Stimulated activated CD8-positive, alpha-beta memory T cell treated with anti-CD3 and anti-CD28 coated beads, Interleukin-15, amount 100 ng/mL, for 4 hours (primary cell): ENCODE measurements at regions not wholly inside any gene's neighbourhood (a gene's known extent, or its start where the extent isn't known, plus 50 kb on each side); places are given as distances from the start of the nearest gene placed in this dataset.

Experiments used
- DNase-seq, 2 donors: peaks; one replicate each; pipeline ENCODE4 v3.0.0-alpha.2; 2020; ENCODE audit warnings: low read depth in 2 of 2

DNA sequence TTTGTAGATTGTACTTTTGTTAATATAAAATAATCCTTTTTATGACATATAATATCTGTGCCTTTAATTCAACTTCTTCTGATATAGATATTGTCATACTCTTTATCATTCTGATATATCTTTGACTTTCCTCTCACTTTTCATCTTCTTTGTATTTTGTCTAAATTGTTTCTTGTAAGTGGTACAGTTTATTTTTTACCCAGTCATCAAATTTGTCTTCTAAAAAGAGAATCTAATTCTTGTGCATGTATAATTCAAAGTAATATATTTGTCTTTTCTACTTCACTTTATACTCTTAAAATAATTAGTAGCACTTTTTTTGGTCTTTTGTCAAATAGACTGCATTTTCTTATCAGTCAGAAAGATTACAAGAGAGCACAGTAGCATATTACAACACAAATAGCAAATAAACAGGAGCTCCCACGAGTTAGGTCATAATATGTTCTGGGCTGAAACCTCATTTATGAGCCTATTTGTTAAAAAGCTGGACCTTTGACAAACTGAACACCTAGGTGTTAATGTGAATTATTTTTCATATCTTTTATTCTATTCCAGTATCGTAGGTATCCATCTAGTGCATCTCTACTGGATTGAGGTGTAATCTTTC lies 379.7 kb upstream of the B3GALT2 start:
- no peak for DNase-seq

DNA sequence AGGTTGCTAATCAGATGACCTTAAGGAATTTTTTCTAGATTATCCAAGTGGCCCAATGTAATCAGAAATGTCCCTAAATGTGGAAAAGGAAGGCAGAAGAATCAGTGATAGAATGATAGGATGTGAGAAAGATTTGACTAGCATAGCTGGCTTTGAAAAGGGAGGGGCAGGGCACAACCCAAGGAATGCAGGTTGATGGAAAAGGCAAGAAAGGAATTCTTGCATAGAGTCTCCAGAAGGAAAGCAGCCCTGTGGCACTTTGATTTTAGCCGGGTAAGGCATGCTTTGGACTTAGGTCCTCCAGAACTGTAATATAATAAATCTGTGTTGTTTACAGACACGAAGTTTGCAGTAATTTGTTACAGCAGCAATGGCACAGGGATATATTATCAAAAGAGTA lies 375.7 kb upstream of the B3GALT2 start:
- no peak for DNase-seq

DNA sequence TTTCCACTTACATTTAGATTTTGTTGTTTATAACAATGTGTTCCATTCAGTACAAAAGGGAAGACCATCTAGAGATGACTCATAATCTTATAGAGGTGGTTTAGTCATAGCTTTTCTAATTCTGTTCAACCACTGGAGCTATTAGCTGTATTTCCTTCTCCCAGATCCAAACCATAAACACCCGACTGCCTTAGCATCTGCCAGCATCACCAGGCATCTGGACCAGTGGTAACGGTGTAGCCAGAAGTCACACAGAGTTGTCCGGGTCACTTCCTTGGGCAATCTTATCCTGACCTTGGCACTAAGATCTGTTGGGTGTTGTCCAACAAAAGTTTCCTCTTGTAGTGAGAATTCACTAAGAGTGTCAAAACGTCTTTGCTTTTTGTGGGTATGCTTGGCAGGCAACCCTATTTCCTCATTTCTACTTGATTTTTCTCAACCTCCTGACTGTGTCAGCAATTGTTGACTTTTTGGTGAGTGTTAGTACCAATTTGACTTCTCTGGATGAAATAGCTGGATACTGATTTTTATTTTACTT lies 372.1 kb upstream of the B3GALT2 start:
- DNase-seq, result no peak

- DNase-seq, result no peak
Observed at GRCh38 chr1:193555662-193556441, 369.4 kb upstream of the B3GALT2 start.

DNA sequence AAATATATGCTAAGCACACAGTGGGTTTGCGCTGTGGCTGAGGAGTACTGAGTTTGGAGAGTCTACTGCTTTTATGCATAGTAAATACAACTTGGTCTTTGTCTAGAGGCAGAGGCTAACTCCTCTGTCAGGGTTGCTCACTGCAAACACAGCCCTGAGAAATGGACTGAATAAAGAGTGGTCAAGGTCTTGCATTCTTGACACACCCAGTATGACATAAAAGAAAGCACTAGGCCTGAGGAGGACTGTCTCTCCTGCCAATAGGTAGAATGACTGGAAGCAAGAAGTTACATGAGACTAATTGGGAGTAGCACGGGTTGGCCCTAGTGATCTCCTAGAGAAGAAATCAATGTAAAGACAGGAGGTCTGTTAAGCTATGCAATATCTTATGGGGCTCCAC lies 367.2 kb upstream of the B3GALT2 start:
- DNase-seq, result no peak

DNA sequence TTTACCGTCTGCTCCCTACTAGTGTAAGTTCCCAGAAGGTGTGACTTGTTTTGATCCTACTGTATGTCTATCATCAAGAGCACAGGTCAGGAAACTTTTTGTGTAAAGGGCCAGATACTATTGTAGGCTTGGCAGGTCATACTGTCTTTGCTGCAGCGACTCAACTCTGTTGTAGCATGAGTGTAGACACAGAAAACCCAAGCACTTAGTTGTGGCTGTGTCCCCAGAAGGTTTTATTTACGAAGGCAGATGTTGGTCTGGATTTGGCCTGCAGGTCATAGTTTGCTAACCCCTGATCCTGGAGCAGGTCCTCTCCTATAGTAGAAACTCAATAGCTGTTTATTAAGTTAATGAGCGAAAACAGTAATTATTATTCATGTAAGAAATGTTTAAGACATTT lies 365.9 kb upstream of the B3GALT2 start:
- DNase-seq, result no peak

DNA sequence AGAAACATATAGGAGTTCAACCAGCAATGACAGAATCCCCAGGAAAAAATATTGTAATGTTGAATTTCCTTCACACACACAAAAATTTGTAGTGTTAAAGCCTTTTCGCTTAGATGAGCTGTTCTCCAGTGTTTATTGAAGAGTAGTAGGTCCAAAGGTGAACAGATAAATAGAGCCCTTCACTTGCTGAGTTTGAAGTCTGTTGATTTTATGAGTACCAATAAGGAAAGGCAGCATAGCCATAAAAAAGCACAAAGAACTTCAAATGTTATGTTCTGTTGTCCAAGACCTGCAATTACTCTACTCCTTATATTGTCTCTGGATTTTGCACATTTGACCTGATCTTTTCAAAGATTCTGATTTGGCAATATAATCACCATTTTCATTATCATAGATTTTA lies 362.7 kb upstream of the B3GALT2 start:
- DNase-seq, result no peak

- no peak for DNase-seq
Observed at GRCh38 chr1:193545171-193545570, 358.8 kb upstream of the B3GALT2 start.

DNA sequence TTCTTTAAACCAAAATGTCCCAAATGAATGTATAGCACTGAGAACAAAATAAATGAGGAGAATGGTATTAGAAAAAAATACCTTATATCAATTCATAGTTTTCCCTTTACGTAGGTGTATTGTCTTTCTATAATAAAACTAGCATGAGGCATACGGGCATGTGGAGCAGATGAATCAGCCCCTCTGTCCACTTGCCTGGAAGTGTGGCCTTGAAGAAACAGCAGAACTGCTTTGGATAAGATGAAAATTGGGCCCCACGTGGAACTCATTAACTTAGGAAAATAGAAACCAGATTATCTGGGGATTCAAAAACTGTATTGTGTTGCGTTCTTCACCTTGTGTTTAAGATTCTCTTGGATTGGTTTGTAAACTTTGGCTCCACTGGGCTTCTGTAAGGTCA lies 356.8 kb upstream of the B3GALT2 start:
- no peak for DNase-seq

GRCh38 chr1:193542690-193543089 lies 356.3 kb upstream of the B3GALT2 start:
- no peak for DNase-seq

DNA sequence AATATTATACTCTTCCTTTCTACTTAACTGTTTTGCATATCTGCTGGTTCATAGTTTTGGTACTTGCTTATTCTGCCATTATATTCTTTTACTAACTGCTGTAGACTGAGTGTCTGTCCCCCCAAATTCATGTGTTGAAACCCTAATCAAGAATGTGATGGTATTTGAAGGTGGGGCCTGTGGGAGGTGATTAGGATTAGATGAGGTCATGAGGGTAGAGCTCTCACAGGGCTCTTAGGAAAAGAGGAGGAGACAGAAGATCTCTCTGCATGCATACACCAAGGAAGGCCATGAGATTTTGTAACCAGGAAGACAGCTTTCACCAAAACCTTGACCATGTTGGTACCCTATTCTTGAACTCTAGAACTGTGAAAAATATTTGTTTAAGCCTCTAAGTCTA lies 354.1 kb upstream of the B3GALT2 start:
- DNase-seq, result no peak

GRCh38 chr1:193539731-193540459 lies 353.5 kb upstream of the B3GALT2 start:
- DNase-seq, result no peak

GRCh38 chr1:193538680-193539079 lies 352.3 kb upstream of the B3GALT2 start:
- no peak for DNase-seq

DNA sequence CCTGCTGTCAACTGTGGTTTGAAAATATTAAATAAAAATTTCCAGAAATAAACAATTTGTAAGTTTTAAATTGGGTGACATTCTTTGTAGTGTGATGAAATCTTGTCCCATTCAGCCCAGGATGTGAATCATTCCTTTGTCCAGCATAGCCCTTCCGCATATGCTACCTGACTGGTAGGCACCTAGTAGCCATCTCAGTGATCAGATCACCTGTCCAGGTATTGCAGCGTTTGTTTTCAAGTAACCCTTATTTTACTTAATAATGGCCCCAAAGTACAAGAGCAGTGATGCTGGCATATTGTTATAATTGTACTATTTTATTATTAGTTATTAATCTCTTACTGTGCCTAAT lies 351.6 kb upstream of the B3GALT2 start:
- DNase-seq, result no peak

GRCh38 chr1:193537266-193538002 lies 351.0 kb upstream of the B3GALT2 start:
- peak in 1 of 2 donors; percentile 53 for DNase-seq

DNA sequence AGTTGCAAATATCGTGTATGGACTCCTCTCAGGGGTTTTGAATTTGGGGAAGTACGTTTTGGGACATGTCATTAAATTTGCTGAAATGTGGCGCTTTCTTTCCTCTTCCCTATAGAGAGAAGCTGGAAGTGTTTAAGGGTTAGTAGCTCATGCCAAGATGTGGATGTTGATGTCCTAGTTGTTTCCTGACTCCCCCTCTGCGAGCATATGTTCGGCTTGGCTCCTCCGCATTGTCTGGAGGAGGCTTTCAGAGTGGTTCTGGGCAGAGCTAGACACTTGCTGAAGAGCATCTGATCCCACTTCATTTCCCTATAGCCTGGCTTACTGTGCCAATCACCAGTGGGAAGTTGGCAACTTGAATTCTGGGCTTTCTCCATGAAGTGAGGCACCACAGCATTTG lies 347.4 kb upstream of the B3GALT2 start:
- DNase-seq, result no peak

GRCh38 chr1:193525917-193526710 lies 339.7 kb upstream of the B3GALT2 start:
- DNase-seq, result no peak

DNA sequence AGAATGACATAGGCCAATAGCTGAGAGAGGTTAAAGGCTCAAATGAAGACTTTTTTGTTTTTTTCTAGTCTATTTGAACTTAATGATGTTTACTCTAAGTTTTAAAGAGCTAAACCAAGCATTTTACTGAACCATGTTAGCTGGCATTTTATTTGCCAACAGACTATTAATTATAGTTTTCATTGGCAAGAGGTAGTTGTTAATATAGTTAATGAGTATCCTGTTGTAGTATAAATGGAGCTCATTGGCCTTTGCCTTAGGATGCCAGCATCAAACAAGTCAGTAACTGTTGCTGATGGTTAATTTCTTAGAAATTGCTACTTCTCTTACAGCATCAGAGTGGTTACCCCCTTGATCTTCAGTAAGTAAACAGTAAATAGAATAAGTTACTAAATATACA lies 339.0 kb upstream of the B3GALT2 start:
- DNase-seq, result no peak

GRCh38 chr1:193524616-193525015 lies 338.2 kb upstream of the B3GALT2 start:
- DNase-seq, result no peak

GRCh38 chr1:193524021-193524420 lies 337.6 kb upstream of the B3GALT2 start:
- no peak for DNase-seq

DNA sequence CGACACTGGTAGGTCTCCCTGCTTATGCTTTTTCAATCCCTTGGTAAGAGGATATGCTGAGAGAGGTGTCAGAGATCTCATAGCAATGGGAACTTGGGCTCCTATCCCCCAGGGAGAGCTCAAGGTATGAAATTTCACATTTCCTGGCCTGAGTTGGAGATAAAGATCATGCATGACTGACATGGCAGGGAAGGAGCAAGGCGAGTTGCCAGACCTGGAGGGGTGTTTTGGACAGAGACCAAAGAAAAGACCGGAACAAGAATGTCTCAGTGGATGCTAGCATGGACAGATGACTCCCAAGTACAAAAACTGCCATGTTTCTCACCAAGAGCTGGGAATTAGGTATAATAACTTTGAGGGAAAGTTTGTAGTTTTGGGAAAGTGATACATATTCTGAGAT lies 334.1 kb upstream of the B3GALT2 start:
- no peak for DNase-seq
